GM12878 (cell line): ENCODE measurements at regions not wholly inside any gene's neighbourhood (a gene's known extent, or its start where the extent isn't known, plus 50 kb on each side); places are given as distances from the start of the nearest gene placed in this dataset.

Experiments
- MXI1 ChIP-seq: fragments of 150-350 bp; IDR thresholded peaks from 2 replicates; pipeline ENCODE4 v1.6.1; 2011; ENCODE audit warnings: low read depth, mild to moderate bottlenecking, inconsistent platforms, low read length, improper control_type of control experiment
- POLR2AphosphoS5 ChIP-seq: IDR thresholded peaks from 2 replicates; pipeline ENCODE4 v1.6.1; 2011; ENCODE audit warnings: mild to moderate bottlenecking, low read length, inconsistent platforms
- SRF ChIP-seq, 2 experiments: IDR thresholded peaks; 2 replicates each; pipeline ENCODE4 v1.6.1; 2011; ENCODE audit warnings: low read depth in 2 of 2, low read length in 2 of 2, mild to moderate bottlenecking in 1 of 2, moderate library complexity in 1 of 2
- TCF7 ChIP-seq: IDR thresholded peaks from 2 replicates; pipeline ENCODE4 v1.6.1; 2014; ENCODE audit warnings: antibody characterized with exemption, borderline replicate concordance

DNA sequence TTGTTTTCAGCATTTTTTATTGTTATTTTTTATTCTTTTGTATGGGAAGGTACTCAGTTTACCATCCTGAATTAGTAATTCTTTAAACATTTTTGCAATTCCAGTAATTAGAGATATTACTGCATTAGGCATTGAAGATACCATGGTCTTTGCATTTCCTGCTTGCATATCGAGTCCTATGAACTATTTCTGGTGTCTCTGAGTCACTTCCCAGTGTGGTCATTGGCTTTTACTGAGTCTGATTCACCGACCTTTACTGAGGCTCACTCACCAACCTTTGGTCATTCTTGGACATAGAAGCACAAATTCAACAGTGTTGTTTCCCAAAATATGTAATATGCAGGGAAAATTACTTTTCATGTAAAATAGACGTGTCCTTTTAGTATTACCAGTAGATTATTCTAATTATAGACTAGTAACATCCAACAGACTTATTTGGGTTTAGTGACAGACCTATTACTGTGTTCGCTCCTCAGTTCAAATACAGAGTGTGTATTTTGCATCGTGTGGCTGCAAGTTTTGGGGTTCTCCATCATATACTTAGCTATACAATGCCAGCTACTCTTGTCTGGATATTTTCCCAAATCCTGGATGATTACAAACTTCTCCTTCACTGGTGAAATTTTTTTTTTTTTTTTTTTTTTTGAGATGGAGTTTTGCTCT, 180.7 kb upstream of the PRSS1 start:
- TF ChIP-seq MXI1 (no peak), TCF7 (no peak), SRF (IDR thresholded peaks at IDR 0.05; ENCODE audit: low read depth in 2 of 2, low read length in 2 of 2) (no peak), POLR2AphosphoS5 (no peak)
